ENCODE measurements at regions not wholly inside any gene's neighbourhood (a gene's known extent, or its start where the extent isn't known, plus 50 kb on each side); places are given as distances from the start of the nearest gene placed in this dataset.

DNA sequence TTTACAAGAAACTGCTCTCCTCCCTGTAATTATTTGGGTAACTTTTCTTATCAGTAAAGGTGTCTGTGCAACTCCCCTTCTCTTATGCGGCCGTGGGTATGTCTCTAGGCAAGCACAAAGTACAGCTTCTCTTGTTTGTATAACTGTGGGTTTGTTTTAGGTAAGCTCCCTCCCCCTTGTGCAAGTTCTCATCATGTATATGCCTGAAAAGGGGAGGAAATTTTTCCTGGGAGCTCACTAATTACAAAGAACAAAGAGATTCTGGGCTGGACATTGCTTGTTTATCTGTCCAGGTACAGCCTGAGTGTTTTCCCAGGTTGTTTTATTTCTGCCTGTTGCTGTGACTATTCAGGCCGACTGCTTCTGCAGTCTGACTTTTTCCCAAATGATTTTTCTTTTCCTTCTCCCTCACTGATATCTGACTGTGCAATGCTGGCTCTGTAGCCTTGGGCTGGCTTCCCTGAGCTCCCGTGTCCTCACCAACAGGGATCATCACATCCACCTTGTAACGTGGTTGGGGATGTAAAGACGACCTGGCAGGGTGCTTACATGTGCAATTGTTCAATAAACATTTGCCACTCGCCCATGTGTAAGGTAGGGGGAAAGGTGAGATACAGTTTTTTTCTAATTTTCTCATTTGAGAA lies 916.5 kb downstream of the AACS start:
- H3K9me3 Mint-ChIP-seq (ENCODE audit: unreplicated experiment) = no peaks in the 10 kb centered on the region
- TF ChIP-seq, protein P1, sequence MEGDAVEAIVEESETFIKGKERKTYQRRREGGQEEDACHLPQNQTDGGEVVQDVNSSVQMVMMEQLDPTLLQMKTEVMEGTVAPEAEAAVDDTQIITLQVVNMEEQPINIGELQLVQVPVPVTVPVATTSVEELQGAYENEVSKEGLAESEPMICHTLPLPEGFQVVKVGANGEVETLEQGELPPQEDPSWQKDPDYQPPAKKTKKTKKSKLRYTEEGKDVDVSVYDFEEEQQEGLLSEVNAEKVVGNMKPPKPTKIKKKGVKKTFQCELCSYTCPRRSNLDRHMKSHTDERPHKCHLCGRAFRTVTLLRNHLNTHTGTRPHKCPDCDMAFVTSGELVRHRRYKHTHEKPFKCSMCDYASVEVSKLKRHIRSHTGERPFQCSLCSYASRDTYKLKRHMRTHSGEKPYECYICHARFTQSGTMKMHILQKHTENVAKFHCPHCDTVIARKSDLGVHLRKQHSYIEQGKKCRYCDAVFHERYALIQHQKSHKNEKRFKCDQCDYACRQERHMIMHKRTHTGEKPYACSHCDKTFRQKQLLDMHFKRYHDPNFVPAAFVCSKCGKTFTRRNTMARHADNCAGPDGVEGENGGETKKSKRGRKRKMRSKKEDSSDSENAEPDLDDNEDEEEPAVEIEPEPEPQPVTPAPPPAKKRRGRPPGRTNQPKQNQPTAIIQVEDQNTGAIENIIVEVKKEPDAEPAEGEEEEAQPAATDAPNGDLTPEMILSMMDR (IDR thresholded peaks at IDR 0.05; ENCODE audit: unreplicated experiment) = no peak
- H3K36me3 Mint-ChIP-seq (ENCODE audit: insufficient read depth, unreplicated experiment) = peaks cover 6% of the 10 kb centered on the region
- ChIA-PET CTCF (interaction anchor here (1.3 kb wide), 1 partner anchor 489 kb away, joined by 3 read pairs; no protein-coding TSS in a partner anchor), POLR2A (no interaction called here)
- no TSS peak for BruUV-seq (replicated peaks)
- DNase-seq (ENCODE audit: unreplicated experiment) = no peak
- no peak overlapping the region for H3K4me3 Mint-ChIP-seq (ENCODE audit: unreplicated experiment)
- H3K27ac Mint-ChIP-seq (ENCODE audit: low read depth, unreplicated experiment) = no peak overlapping the region
- H3K4me1 Mint-ChIP-seq (ENCODE audit: insufficient read depth, unreplicated experiment) = no peaks in the 10 kb centered on the region
- intact Hi-C loops (cut with micrococcal nuclease) = no loop called here
- no peaks in the 10 kb centered on the region for H3K27me3 Mint-ChIP-seq (ENCODE audit: insufficient read depth, unreplicated experiment)

- intact Hi-C loops (cut with micrococcal nuclease) = loop anchor here (1.0 kb wide), 1 partner anchor 68 kb away; no protein-coding TSS in a partner anchor
- Mint-ChIP-seq H3K4me1 (ENCODE audit: insufficient read depth, unreplicated experiment) (no peaks in the 10 kb centered on the region), H3K27me3 (ENCODE audit: insufficient read depth, unreplicated experiment) (no peaks in the 10 kb centered on the region), H3K9me3 (ENCODE audit: unreplicated experiment) (no peaks in the 10 kb centered on the region), H3K36me3 (ENCODE audit: insufficient read depth, unreplicated experiment) (peaks cover 6% of the 10 kb centered on the region), H3K4me3 (ENCODE audit: unreplicated experiment) (peak overlapping the region; percentile 82), H3K27ac (ENCODE audit: low read depth, unreplicated experiment) (peak overlapping the region; percentile 83)
- CTCF ChIA-PET = interaction anchor here (0.7 kb wide), 3 partner anchors 17 to 1367 kb away, joined by 3 read pairs; no protein-coding TSS in a partner anchor
- peak; percentile 88 for DNase-seq (ENCODE audit: unreplicated experiment)
- no TSS peak for BruUV-seq (replicated peaks)
- POLR2A ChIA-PET = no interaction called here
- TF ChIP-seq, protein P1 (IDR thresholded peaks at IDR 0.05; ENCODE audit: unreplicated experiment) = no peak
These were observed 918.0 kb downstream of the AACS start for GRCh38 chr12:125983094-125983783.

GRCh38 chr12:125983784-125984500 lies 918.7 kb downstream of the AACS start:
- TF ChIP-seq, protein P1 (IDR thresholded peaks at IDR 0.05; ENCODE audit: unreplicated experiment) = no peak
- POLR2A ChIA-PET = no interaction called here
- DNase-seq (ENCODE audit: unreplicated experiment) = no peak
- no peaks in the 10 kb centered on the region for H3K27me3 Mint-ChIP-seq (ENCODE audit: insufficient read depth, unreplicated experiment)
- H3K9me3 Mint-ChIP-seq (ENCODE audit: unreplicated experiment) = no peaks in the 10 kb centered on the region
- intact Hi-C loops (cut with micrococcal nuclease) = loop anchor here (1.0 kb wide), 1 partner anchor 67 kb away; no protein-coding TSS in a partner anchor
- no TSS peak for BruUV-seq (replicated peaks)
- H3K36me3 Mint-ChIP-seq (ENCODE audit: insufficient read depth, unreplicated experiment) = peaks cover 6% of the 10 kb centered on the region
- H3K4me1 Mint-ChIP-seq (ENCODE audit: insufficient read depth, unreplicated experiment) = no peaks in the 10 kb centered on the region
- peak overlapping the region; percentile 82 for H3K4me3 Mint-ChIP-seq (ENCODE audit: unreplicated experiment)
- CTCF ChIA-PET = interaction anchor here (0.7 to 0.9 kb wide), 3 partner anchors 20 to 189 kb away, joined by 3 to 4 read pairs (median 4); no protein-coding TSS in a partner anchor
- H3K27ac Mint-ChIP-seq (ENCODE audit: low read depth, unreplicated experiment) = peak overlapping the region; percentile 83

DNA sequence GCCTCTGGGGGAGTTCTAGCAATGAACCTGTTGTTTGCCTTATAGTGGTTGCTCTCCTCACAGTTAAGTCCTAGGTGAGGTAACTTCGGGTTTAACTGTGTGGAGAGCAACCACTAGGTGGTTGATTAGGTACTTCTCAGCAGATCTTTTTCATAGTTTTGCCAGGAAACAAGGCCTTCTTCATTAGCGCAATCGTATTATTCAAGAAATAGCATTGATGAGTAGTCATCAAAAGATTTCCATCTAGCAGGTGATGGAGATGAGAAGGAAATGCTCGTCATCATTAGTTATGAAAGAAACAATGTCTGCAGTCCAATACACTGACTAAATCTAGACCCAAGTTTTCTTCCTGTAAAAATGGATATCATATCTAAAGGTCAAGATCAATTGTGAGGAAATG lies 923.3 kb downstream of the AACS start:
- CTCF ChIA-PET = no interaction called here
- no TSS peak for BruUV-seq (replicated peaks)

More for the DNA sequence above, 923.3 kb downstream of the AACS start:
- no peak overlapping the region for H3K4me3 Mint-ChIP-seq (ENCODE audit: unreplicated experiment)
- peaks cover 5% of the 10 kb centered on the region for H3K9me3 Mint-ChIP-seq (ENCODE audit: unreplicated experiment)
- no peaks in the 10 kb centered on the region for H3K36me3 Mint-ChIP-seq (ENCODE audit: insufficient read depth, unreplicated experiment)
- TF ChIP-seq, protein P1 (IDR thresholded peaks at IDR 0.05; ENCODE audit: unreplicated experiment) = no peak
- H3K27ac Mint-ChIP-seq (ENCODE audit: low read depth, unreplicated experiment) = no peak overlapping the region
- intact Hi-C loops (cut with micrococcal nuclease) = no loop called here
- POLR2A ChIA-PET = no interaction called here
- DNase-seq (ENCODE audit: unreplicated experiment) = peak; percentile 15
- H3K4me1 Mint-ChIP-seq (ENCODE audit: insufficient read depth, unreplicated experiment) = no peaks in the 10 kb centered on the region
- H3K27me3 Mint-ChIP-seq (ENCODE audit: insufficient read depth, unreplicated experiment) = no peaks in the 10 kb centered on the region
